ENCODE measurements at regions not wholly inside any gene's neighbourhood (a gene's known extent, or its start where the extent isn't known, plus 50 kb on each side); places are given as distances from the start of the nearest gene placed in this dataset.

GRCh38 chr13:47146136-47146535 lies 249.3 kb upstream of the HTR2A start:
- in situ Hi-C loops (cut with HindIII; ENCODE audit: low pct_ligation_motif_present, low pct_unique_long_range_greater_than_20kb, low sequenced_read_pairs): no loop called here
- no peak for DNase-seq

- DNase-seq: no peak
- in situ Hi-C loops (cut with HindIII; ENCODE audit: low pct_ligation_motif_present, low pct_unique_long_range_greater_than_20kb, low sequenced_read_pairs): no loop called here
These were observed 247.9 kb upstream of the HTR2A start for GRCh38 chr13:47144782-47145181.

- in situ Hi-C loops (cut with HindIII; ENCODE audit: low pct_ligation_motif_present, low pct_unique_long_range_greater_than_20kb, low sequenced_read_pairs): no loop called here
- DNase-seq: no peak
These were observed 245.3 kb upstream of the HTR2A start for GRCh38 chr13:47142105-47142504.

- no peak for DNase-seq
- in situ Hi-C loops (cut with HindIII; ENCODE audit: low pct_ligation_motif_present, low pct_unique_long_range_greater_than_20kb, low sequenced_read_pairs): no loop called here
These were observed 242.7 kb upstream of the HTR2A start for GRCh38 chr13:47139519-47139918.

- in situ Hi-C loops (cut with HindIII; ENCODE audit: low pct_ligation_motif_present, low pct_unique_long_range_greater_than_20kb, low sequenced_read_pairs): no loop called here
- no peak for DNase-seq
These were observed 239.7 kb upstream of the HTR2A start for GRCh38 chr13:47136504-47136941.

- in situ Hi-C loops (cut with HindIII; ENCODE audit: low pct_ligation_motif_present, low pct_unique_long_range_greater_than_20kb, low sequenced_read_pairs): no loop called here
- no peak for DNase-seq
These were observed 239.1 kb upstream of the HTR2A start for GRCh38 chr13:47135800-47136503.

- no peak for DNase-seq
- in situ Hi-C loops (cut with HindIII; ENCODE audit: low pct_ligation_motif_present, low pct_unique_long_range_greater_than_20kb, low sequenced_read_pairs): no loop called here
These were observed 238.2 kb upstream of the HTR2A start for GRCh38 chr13:47134939-47135489.

GRCh38 chr13:47133011-47133445 lies 236.2 kb upstream of the HTR2A start:
- no peak for DNase-seq
- in situ Hi-C loops (cut with HindIII; ENCODE audit: low pct_ligation_motif_present, low pct_unique_long_range_greater_than_20kb, low sequenced_read_pairs): no loop called here

- in situ Hi-C loops (cut with HindIII; ENCODE audit: low pct_ligation_motif_present, low pct_unique_long_range_greater_than_20kb, low sequenced_read_pairs): no loop called here
- no peak for DNase-seq
These were observed 232.6 kb upstream of the HTR2A start for GRCh38 chr13:47129461-47129860.

GRCh38 chr13:47126432-47126831 lies 229.6 kb upstream of the HTR2A start:
- no peak for DNase-seq
- in situ Hi-C loops (cut with HindIII; ENCODE audit: low pct_ligation_motif_present, low pct_unique_long_range_greater_than_20kb, low sequenced_read_pairs): no loop called here

GRCh38 chr13:47121092-47121763 lies 224.4 kb upstream of the HTR2A start:
- DNase-seq: no peak
- in situ Hi-C loops (cut with HindIII; ENCODE audit: low pct_ligation_motif_present, low pct_unique_long_range_greater_than_20kb, low sequenced_read_pairs): no loop called here

GRCh38 chr13:47120282-47120681 lies 223.4 kb upstream of the HTR2A start:
- in situ Hi-C loops (cut with HindIII; ENCODE audit: low pct_ligation_motif_present, low pct_unique_long_range_greater_than_20kb, low sequenced_read_pairs): no loop called here
- no peak for DNase-seq

- in situ Hi-C loops (cut with HindIII; ENCODE audit: low pct_ligation_motif_present, low pct_unique_long_range_greater_than_20kb, low sequenced_read_pairs): no loop called here
- DNase-seq: no peak
These were observed 222.9 kb upstream of the HTR2A start for GRCh38 chr13:47119575-47120235.

- in situ Hi-C loops (cut with HindIII; ENCODE audit: low pct_ligation_motif_present, low pct_unique_long_range_greater_than_20kb, low sequenced_read_pairs): no loop called here
- DNase-seq: no peak
These were observed 220.4 kb upstream of the HTR2A start for GRCh38 chr13:47117268-47117667.

- in situ Hi-C loops (cut with HindIII; ENCODE audit: low pct_ligation_motif_present, low pct_unique_long_range_greater_than_20kb, low sequenced_read_pairs): no loop called here
- DNase-seq: peak; percentile 4
These were observed 217.2 kb upstream of the HTR2A start for GRCh38 chr13:47114030-47114429.

- DNase-seq: no peak
- in situ Hi-C loops (cut with HindIII; ENCODE audit: low pct_ligation_motif_present, low pct_unique_long_range_greater_than_20kb, low sequenced_read_pairs): no loop called here
These were observed 216.0 kb upstream of the HTR2A start for GRCh38 chr13:47112903-47113299.

GRCh38 chr13:47112205-47112902 lies 215.5 kb upstream of the HTR2A start:
- in situ Hi-C loops (cut with HindIII; ENCODE audit: low pct_ligation_motif_present, low pct_unique_long_range_greater_than_20kb, low sequenced_read_pairs): no loop called here
- DNase-seq: no peak

GRCh38 chr13:47111499-47111898 lies 214.6 kb upstream of the HTR2A start:
- DNase-seq: no peak
- in situ Hi-C loops (cut with HindIII; ENCODE audit: low pct_ligation_motif_present, low pct_unique_long_range_greater_than_20kb, low sequenced_read_pairs): no loop called here

- no peak for DNase-seq
These were observed 214.0 kb upstream of the HTR2A start for GRCh38 chr13:47110833-47111240.

More at GRCh38 chr13:47110833-47111240, 214.0 kb upstream of the HTR2A start:
- in situ Hi-C loops (cut with HindIII; ENCODE audit: low pct_ligation_motif_present, low pct_unique_long_range_greater_than_20kb, low sequenced_read_pairs): no loop called here
